ENCODE measurements at regions not wholly inside any gene's neighbourhood (a gene's known extent, or its start where the extent isn't known, plus 50 kb on each side); places are given as distances from the start of the nearest gene placed in this dataset.

DNA sequence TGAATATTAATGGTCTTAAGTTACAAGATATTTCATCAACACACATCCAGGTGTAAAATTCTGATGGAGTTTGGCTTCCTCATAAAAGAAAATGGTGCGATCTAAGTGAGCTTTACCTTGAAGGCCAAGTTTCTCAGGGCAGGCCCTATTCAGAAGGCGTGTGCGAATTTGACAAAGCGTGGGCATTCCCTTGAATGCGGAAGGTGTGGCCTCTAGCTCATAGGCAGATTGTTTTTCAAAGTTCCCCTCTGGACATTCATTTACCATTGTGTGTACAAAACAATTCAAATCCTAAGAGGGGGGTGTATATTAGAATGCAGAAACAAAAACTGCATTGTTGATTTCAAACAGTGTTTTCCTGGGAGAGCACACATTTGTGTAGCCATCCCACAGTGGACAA is 411.9 kb upstream of the PKN2 start:
- TF ChIP-seq, protein P1, sequence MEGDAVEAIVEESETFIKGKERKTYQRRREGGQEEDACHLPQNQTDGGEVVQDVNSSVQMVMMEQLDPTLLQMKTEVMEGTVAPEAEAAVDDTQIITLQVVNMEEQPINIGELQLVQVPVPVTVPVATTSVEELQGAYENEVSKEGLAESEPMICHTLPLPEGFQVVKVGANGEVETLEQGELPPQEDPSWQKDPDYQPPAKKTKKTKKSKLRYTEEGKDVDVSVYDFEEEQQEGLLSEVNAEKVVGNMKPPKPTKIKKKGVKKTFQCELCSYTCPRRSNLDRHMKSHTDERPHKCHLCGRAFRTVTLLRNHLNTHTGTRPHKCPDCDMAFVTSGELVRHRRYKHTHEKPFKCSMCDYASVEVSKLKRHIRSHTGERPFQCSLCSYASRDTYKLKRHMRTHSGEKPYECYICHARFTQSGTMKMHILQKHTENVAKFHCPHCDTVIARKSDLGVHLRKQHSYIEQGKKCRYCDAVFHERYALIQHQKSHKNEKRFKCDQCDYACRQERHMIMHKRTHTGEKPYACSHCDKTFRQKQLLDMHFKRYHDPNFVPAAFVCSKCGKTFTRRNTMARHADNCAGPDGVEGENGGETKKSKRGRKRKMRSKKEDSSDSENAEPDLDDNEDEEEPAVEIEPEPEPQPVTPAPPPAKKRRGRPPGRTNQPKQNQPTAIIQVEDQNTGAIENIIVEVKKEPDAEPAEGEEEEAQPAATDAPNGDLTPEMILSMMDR (IDR thresholded peaks at IDR 0.05), result no peak
- TF ChIP-seq POLR2A (IDR thresholded peaks at IDR 0.05), result no peak

All from lower leg skin (tissue), 3 donors.